ENCODE measurements at regions not wholly inside any gene's neighbourhood (a gene's known extent, or its start where the extent isn't known, plus 50 kb on each side); places are given as distances from the start of the nearest gene placed in this dataset.

- no peak for TF ChIP-seq CTCF (IDR thresholded peaks at IDR 0.05)
- TF ChIP-seq TCF7L2 (IDR thresholded peaks at IDR 0.05; ENCODE audit: low read depth, low read length): no peak
- no peak for TF ChIP-seq POLR2AphosphoS5 (IDR thresholded peaks at IDR 0.05; ENCODE audit: low read depth, low read length)
- TF ChIP-seq REST (IDR thresholded peaks at IDR 0.05; ENCODE audit: insufficient read depth in 1 of 2, low read depth in 2 of 2, low read length in 1 of 2): no peak
- no peak for TF ChIP-seq SIN3A (IDR thresholded peaks at IDR 0.05; ENCODE audit: borderline replicate concordance, insufficient read depth, low read depth, low read length)
Measured at GRCh38 chr10:24114556-24114955, 94.4 kb upstream of the KIAA1217 start.
